Right lobe of liver (tissue), 6 donors: ENCODE measurements at regions not wholly inside any gene's neighbourhood (a gene's known extent, or its start where the extent isn't known, plus 50 kb on each side); places are given as distances from the start of the nearest gene placed in this dataset.

Source experiments
- ATAC-seq, 4 donors: fragments of 200-7000 bp; cut with Tn5 transposase; one replicate each; pipeline ENCODE4 v1.9.1; 2020; ENCODE audit warnings: mild to moderate bottlenecking in 4 of 4, moderate library complexity in 4 of 4
- DNase-seq, 3 donors: peaks; one replicate each; pipeline ENCODE4 v3.0.0-alpha.2; 2020
- H3K27ac ChIP-seq, 3 donors: fragments of 200-600 bp; one replicate each; pipeline ENCODE4 v1.8.0; 2022
- H3K27me3 ChIP-seq, 2 donors: fragments of 200-600 bp; one replicate each; pipeline ENCODE4 v1.8.0; 2022
- H3K36me3 ChIP-seq, 4 donors: fragments of 200-600 bp; sonication (generic) in 1 of 4; one replicate each; pipeline versions ENCODE4 v1.5.1 to v1.8.0; 2017 to 2022; ENCODE audit warnings: control low read depth in 1 of 4
- H3K4me1 ChIP-seq, 4 donors: fragments of 200-600 bp; sonication (generic) in 1 of 4; one replicate each; pipeline versions ENCODE4 v1.5.1 to v1.8.0; 2017 to 2022; ENCODE audit warnings: control low read depth in 1 of 4
- H3K4me3 ChIP-seq, 3 donors: fragments of 200-600 bp; one replicate each; pipeline ENCODE4 v1.8.0; 2022
- H3K9me3 ChIP-seq, 4 donors: fragments of 200-600 bp; sonication (generic) in 1 of 4; one replicate each; pipeline versions ENCODE4 v1.5.1 to v1.8.0; 2017 to 2022; ENCODE audit warnings: control low read depth in 1 of 4
- POLR2A ChIP-seq: fragments of 450-650 bp; IDR thresholded peaks from one replicate; pipeline ENCODE4 v1.6.1; 2017; ENCODE audit warnings: antibody characterized with exemption, mild to moderate bottlenecking
- WGBS: methylation state at CpG from one replicate; pipeline ENCODE4 v1.1.6; 2018; ENCODE audit warnings: low coverage, low lambda C conversion rate; ENCODE audit not compliant: insufficient coverage; ENCODE audit errors: missing lambda C conversion rate; 5-methylcytosine and 5-hydroxymethylcytosine counted together
- intact Hi-C, 2 donors: fragments of 100-400 bp; cut with DNase I; formaldehyde crosslinking; loops; one replicate each; pipeline versions ENCODE4 v1.11.2 to v1.14.1; 2022
- TF ChIP-seq, protein P1 (sequence below), 4 donors: fragments of 200-600 bp in 3 of 4; fragments of 450-650 bp in 1 of 4; IDR thresholded peaks; one replicate each; pipeline versions ENCODE4 v1.5.1 to v1.8.0; 2016 to 2022; ENCODE audit warnings: antibody characterized with exemption in 4 of 4, mild to moderate bottlenecking in 2 of 4
- donor health status: DM: no; HTN: yes; CAD: no.
- donor health status: DM: no; HTN: no; CAD: no.
- donor health status: DM: no; HTN: no; CAD: no.
- donor health status: DM: no; HTN: yes; CAD: no.
- donor health status: DM: no; HTN: yes; CAD: no.

- Histone ChIP-seq H3K27me3 (no peaks in the 10 kb centered on the region), H3K36me3 (no peaks in the 10 kb centered on the region), H3K4me1 (peaks cover 0 to 6% (median 0%) of the 10 kb centered on the region in 4 donors), H3K4me3 (no peak overlapping the region), H3K27ac (no peak overlapping the region), H3K9me3 (no peaks in the 10 kb centered on the region)
- TF ChIP-seq POLR2A, result no peak
- TF ChIP-seq, protein P1, sequence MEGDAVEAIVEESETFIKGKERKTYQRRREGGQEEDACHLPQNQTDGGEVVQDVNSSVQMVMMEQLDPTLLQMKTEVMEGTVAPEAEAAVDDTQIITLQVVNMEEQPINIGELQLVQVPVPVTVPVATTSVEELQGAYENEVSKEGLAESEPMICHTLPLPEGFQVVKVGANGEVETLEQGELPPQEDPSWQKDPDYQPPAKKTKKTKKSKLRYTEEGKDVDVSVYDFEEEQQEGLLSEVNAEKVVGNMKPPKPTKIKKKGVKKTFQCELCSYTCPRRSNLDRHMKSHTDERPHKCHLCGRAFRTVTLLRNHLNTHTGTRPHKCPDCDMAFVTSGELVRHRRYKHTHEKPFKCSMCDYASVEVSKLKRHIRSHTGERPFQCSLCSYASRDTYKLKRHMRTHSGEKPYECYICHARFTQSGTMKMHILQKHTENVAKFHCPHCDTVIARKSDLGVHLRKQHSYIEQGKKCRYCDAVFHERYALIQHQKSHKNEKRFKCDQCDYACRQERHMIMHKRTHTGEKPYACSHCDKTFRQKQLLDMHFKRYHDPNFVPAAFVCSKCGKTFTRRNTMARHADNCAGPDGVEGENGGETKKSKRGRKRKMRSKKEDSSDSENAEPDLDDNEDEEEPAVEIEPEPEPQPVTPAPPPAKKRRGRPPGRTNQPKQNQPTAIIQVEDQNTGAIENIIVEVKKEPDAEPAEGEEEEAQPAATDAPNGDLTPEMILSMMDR (IDR thresholded peaks at IDR 0.05), result no peak
- WGBS, result 37% methylated on average over 7 of the region's 7 CpGs
- DNase-seq, result no peak
- peak in 3 of 4 donors; percentile 30 to 61 (median 35) for ATAC-seq
- intact Hi-C loops, result no loop called here
Observed at GRCh38 chr15:79515300-79516027, 83.3 kb downstream of the MINAR1 start.

DNA sequence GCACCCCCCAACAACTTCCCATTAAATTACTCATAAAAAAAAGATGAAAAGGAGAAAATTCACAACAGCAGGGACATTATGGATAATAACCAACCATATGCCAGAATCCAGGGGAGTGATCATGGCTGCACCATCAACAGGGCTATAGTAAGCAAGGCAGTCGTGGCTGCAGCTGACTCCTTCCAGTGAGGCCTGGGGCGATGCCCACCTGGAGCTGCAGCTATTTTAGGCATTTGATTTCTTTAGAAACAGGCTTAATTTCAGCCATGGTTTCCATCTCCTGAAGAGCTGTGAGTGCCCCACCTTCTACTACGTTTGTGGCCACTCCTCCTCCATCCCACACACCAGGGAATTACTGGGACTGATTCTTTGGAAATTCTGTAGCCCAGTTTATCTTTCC lies 84.0 kb downstream of the MINAR1 start:
- TF ChIP-seq, protein P1 (IDR thresholded peaks at IDR 0.05), result no peak
- no peak for TF ChIP-seq POLR2A
- H3K9me3 ChIP-seq, result no peaks in the 10 kb centered on the region
- ATAC-seq (no peak), DNase-seq (no peak)
- 20% methylated on average over 1 of the region's 3 CpGs for WGBS
- peaks cover 0 to 6% (median 0%) of the 10 kb centered on the region in 4 donors for H3K4me1 ChIP-seq
- H3K27ac ChIP-seq, result no peak overlapping the region
- no peak overlapping the region for H3K4me3 ChIP-seq
- intact Hi-C loops, result no loop called here
- H3K27me3 ChIP-seq, result no peaks in the 10 kb centered on the region
- no peaks in the 10 kb centered on the region for H3K36me3 ChIP-seq

DNA sequence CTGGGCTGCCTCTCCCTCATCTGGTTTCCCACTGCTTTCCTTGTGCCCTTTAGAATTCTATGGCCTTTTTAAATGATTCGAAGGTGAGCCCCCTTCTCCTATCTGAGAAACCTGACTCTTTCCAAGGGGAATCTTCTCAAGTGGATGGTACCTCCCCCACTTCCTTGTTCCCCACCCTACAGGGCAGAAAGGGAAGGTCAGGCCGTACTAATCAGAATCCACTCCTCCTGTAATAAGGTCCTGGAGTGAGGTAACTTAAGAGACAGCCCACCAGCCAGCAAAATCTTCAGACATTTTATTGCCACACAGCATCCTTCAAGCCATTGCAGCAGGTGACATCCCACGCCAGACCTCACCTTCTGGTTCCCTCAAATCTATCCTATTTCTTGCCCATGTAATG lies 84.5 kb downstream of the MINAR1 start:
- no peak overlapping the region for H3K4me3 ChIP-seq
- no peak for TF ChIP-seq POLR2A
- TF ChIP-seq, protein P1 (IDR thresholded peaks at IDR 0.05), result no peak
- no peaks in the 10 kb centered on the region for H3K9me3 ChIP-seq
- peaks cover 0 to 6% (median 0%) of the 10 kb centered on the region in 4 donors for H3K4me1 ChIP-seq
- H3K27me3 ChIP-seq, result no peaks in the 10 kb centered on the region
- ATAC-seq (no peak), DNase-seq (no peak)
- H3K27ac ChIP-seq, result no peak overlapping the region
- intact Hi-C loops, result no loop called here
- 46% methylated on average over 3 of the region's 3 CpGs for WGBS
- H3K36me3 ChIP-seq, result no peaks in the 10 kb centered on the region

DNA sequence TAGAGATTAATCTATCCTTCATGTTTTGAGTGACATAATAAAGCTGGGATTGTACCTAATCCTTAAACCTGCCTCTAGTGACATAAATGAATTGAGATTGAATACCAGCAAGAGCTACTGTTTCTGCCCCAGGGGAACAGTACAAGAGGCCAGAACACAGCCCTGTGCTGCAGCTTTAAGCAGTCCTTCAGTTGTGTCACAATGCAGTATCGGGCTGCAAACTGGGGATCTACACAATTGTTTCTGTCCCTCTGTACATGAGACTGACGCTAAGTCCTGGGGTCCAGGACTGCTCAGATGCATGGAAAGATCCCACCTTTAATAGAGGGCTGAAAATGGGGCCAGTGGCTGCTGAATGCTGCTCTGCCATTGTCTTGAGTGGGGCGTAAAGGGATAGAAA lies 87.5 kb downstream of the MINAR1 start:
- Histone ChIP-seq H3K36me3 (no peaks in the 10 kb centered on the region), H3K4me3 (no peak overlapping the region), H3K27me3 (no peaks in the 10 kb centered on the region), H3K4me1 (peaks cover 0 to 6% (median 0%) of the 10 kb centered on the region in 4 donors), H3K9me3 (no peaks in the 10 kb centered on the region), H3K27ac (no peak overlapping the region)
- intact Hi-C loops, result no loop called here
- TF ChIP-seq, protein P1 (IDR thresholded peaks at IDR 0.05), result no peak
- no peak for TF ChIP-seq POLR2A
- DNase-seq (no peak), ATAC-seq (no peak)
- 90% methylated on average over 2 of the region's 3 CpGs for WGBS
